Activated CD4-positive, alpha-beta T cell treated with anti-CD3 and anti-CD28 coated beads, Interleukin-2, Interleukin-4, amounts not matched to agents 100 ng/mL and 50 ng/mL, durations not matched to agents 16 hours and 8 hours (primary cell): ENCODE measurements at regions not wholly inside any gene's neighbourhood (a gene's known extent, or its start where the extent isn't known, plus 50 kb on each side); places are given as distances from the start of the nearest gene placed in this dataset.

Source experiments
- DNase-seq: peaks from one replicate; pipeline ENCODE4 v3.0.0-alpha.2; 2020; ENCODE audit warnings: low spot score

DNA sequence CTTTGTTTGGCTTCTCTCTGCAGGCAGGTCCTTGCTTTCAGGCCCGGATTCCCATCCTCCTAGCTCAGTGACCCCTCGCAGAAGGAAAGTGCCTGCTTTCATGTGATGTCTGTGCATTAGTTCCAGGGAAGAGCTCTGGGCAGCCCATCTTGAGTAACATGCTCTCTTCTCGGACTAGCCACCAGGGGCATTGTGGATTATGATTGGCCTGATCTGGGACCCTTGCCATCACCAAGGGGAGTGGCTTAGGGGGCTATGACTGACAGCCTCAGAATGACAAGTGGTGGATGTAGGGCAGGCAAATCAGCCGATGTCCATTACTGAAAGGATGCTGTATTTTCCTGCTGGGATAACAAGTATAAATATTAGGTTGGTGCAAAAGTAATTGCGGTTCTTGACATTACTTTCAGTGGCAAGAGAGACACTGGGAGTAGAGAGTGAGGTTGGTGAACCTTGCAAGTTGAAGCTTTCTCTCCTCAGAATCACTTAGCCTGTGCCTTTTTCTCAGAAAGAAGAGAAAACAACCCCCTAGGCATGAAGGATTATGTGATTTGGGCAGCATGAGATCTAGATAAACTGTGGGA, 71.5 kb upstream of the MPHOSPH6 start:
- no peak for DNase-seq

- DNase-seq, result no peak
Observed at GRCh38 chr16:82240111-82240510, 70.1 kb upstream of the MPHOSPH6 start.

GRCh38 chr16:82236875-82237274, 66.9 kb upstream of the MPHOSPH6 start:
- no peak for DNase-seq

DNA sequence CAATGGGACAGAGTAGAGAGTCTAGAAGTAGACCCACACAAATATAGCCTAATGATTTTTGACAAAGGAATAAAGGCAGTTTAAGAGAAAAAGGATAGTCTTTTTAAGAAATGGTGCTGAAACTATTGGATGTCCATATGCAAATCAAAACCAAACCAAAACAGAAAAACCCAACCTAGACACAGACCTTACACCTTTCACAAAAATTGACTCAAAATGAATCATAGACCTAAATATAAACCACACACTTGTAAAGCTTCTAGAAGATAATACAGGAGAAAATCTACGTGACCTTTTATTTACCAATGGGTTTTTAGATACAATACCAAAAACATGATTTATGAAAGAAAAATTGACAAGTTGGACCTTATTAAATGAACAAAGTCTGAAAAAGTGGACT, 66.4 kb upstream of the MPHOSPH6 start:
- no peak for DNase-seq

DNA sequence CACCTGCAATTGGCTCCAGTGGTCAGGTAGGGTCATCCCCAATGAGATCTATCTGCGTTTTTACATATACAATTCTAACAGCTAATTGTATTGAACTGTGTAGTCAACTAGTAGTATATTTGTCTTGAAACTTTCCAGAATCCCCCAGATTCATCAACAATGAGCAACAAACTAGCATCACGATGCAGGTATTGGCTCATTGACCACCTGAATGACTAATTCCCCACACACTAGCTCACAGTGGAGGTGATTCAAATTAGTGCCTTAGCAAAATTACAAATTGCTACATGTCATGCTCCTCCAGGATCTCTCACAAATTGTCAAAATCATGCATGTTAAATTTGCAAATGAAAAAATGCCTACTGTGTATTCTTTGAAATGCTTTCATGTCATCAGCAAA, 62.8 kb upstream of the MPHOSPH6 start:
- no peak for DNase-seq

- DNase-seq, result no peak
Observed at GRCh38 chr16:82231008-82231787, 61.2 kb upstream of the MPHOSPH6 start.

DNA sequence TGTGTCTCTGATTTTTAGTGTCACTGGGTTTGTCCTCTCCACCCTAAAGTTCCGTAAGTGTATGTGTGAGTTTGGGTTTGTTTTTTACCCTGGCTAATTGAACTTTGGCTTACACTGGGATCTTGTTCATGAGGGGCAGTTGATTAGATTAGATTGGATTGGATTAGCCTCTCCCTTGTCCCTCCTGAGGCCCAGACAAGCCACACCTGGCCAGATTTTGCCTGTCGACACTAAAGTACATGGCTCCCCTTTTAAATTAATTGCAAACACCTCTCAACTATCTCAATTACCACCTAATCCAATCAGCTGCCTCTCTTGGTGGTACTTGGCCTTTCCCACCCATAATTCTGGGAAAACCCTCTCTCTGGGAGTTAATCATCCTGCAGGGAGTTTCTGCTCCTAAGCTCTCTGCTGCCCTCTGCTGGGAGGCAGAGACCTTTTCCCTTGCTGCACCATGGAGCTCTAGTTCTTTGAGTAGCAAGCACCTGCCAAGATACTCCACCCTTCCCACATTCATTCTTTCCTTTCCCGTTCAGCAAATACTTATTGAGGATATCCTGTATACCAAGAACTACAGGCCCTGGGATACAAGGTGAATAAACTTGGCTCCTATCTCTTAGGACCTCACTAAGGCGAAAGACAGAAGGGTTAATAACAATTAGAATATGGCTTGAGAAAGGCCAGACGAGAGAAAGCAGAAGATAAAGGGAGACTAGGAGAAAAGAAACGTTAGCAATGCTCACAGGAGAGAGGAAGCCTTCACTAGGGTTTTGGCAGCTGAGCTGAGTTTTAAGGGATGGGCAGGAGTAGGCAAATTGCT, 60.0 kb upstream of the MPHOSPH6 start:
- peak; percentile 58 for DNase-seq

GRCh38 chr16:82226327-82226726, 56.3 kb upstream of the MPHOSPH6 start:
- no peak for DNase-seq

DNA sequence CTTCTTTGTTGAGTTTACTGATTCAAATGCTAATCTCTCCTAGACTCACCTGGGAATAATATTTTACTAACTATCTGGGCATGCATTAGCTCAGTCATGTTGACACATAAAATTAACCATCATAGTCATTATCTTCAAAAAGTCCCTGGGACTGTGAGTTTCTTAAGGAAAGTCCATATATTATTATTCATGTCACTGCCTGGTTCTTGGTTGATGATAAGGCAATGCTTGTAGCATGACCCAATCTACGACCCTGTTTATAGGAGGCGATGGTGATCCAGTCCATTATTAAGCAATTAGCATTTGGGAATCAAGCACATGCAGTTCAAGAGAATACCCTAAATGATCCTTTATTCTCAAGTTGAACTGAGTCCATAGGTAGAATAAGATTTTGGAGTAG, 54.8 kb upstream of the MPHOSPH6 start:
- DNase-seq, result no peak

DNA sequence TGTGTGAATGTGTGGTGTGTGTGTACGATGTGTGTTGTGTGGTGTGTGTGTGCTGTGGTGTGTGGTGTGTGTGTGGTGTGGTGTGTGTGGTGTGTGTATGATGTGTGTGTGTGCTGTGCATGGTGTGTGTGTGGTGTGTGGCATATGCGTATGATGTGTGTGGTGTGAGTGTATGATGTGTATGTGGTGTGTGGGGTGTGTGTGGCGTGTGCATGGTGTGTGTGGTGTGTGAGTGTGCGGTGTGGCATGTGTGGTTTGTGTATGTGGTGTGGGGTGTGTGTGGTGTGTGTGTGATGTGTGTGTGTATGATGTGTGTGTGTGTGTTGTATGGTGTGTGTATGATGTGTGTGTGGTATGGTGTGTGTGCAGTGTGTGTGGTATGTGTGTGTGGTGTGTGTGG, 50.5 kb upstream of the MPHOSPH6 start:
- DNase-seq, result no peak
